ENCODE measurements at regions not wholly inside any gene's neighbourhood (a gene's known extent, or its start where the extent isn't known, plus 50 kb on each side); places are given as distances from the start of the nearest gene placed in this dataset.

DNA sequence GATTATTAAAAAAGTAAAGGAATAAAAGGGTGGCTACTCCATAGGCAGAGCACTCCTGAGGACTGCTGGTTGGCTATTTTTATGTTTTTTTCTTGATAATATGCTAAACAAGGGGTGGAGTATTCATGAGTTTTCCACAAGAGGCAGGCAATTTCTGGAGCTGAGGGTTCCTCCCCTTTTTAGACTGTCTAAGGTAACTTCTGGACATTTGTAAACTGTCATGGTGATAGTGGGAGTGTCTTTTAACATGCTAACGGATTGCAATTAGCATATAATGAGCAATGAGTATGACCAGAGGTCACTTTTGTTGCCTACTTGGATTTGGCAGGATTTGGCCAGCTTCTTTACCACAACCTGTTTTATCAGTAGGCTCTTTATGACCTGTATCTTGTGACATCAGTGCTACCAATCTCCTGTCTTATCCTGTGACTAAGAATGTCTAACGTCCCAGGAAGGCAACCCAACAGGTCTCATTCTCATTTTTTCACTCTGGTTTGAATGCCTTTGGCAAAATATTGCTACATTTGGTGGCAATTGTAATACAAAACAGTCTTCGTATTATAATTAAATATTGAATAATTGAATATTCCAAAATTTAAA is 587.8 kb upstream of the POM121L12 start:
- no peak for DNase-seq
- Mint-ChIP-seq H3K27me3 (no peaks in the 10 kb centered on the region), H3K4me1 (ENCODE audit: low read depth in 2 of 2) (no peaks in the 10 kb centered on the region), H3K27ac (no peak overlapping the region), H3K4me3 (no peak overlapping the region), H3K36me3 (ENCODE audit: insufficient read depth) (no peaks in the 10 kb centered on the region), H3K9me3 (peaks cover 4 to 13% of the 10 kb centered on the region in 2 donors)
- ATAC-seq (replicated peaks), result no peak

DNA sequence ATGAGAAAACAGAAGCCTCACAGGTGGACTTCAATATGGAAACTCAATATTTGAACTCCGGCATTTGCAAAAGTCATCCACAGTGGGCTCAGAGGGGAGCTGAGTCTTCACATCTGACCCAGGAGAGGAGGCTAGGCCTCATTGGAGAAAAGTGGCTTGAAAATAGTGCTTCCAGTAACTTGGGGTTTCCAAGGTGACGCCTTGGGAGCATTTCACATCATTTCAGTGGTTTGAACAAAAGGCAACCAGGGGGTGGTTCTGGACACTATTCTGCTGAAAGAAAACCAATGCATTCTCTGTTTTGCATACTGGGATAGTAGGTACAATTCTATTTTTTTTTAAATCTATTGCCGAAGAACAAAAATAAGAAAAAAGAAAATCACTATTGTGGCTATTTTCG is 599.2 kb upstream of the POM121L12 start:
- no peak for DNase-seq
- Mint-ChIP-seq H3K27me3 (no peaks in the 10 kb centered on the region), H3K4me1 (ENCODE audit: low read depth in 2 of 2) (no peaks in the 10 kb centered on the region), H3K4me3 (no peak overlapping the region), H3K9me3 (peaks cover 6 to 18% of the 10 kb centered on the region in 2 donors), H3K27ac (no peak overlapping the region), H3K36me3 (ENCODE audit: insufficient read depth) (no peaks in the 10 kb centered on the region)
- ATAC-seq (replicated peaks), result no peak

DNA sequence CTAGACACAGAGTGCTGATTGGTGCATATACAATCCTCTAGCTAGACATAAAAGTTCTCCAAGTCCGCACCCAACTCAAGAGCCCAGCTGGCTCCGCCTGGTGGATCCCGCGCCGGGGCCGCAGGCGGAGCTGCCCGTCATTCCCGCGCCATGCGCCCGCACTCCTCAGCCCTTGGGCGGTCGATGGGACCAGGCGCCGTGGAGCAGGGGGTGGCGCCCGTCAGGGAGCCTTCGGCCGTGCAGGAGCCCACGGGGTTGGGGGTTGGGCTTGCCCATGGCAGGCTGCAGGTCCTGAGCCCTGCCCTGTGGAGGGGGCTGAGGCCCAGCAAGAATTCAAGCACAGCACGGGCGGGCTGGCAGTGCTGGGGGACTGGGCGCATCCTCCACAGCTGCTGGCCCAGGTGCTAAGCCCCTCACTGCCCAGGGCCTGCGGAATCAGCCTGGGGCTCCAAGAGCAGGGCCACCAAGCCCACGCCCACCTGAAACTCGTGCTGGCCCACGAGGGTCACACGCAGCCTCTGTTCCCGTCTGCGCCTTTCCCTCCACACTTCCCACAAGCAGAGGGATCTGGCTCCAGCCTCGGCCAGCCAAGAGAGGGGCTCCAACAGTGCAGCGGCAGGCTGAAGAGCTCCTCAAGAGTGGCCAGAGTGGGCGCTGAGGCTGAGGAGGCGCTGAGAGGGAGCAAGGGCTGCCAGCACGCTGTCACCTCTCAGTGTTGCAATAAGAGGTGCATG is 604.2 kb upstream of the POM121L12 start:
- no peaks in the 10 kb centered on the region for H3K27me3 Mint-ChIP-seq
- ATAC-seq (replicated peaks) (no peak), DNase-seq (no peak)
- H3K4me3 Mint-ChIP-seq, result no peak overlapping the region
- H3K4me1 Mint-ChIP-seq (ENCODE audit: low read depth in 2 of 2), result no peaks in the 10 kb centered on the region
- H3K36me3 Mint-ChIP-seq (ENCODE audit: insufficient read depth), result no peaks in the 10 kb centered on the region
- no peak overlapping the region for H3K27ac Mint-ChIP-seq
- H3K9me3 Mint-ChIP-seq, result peaks cover 7 to 13% of the 10 kb centered on the region in 2 donors

DNA sequence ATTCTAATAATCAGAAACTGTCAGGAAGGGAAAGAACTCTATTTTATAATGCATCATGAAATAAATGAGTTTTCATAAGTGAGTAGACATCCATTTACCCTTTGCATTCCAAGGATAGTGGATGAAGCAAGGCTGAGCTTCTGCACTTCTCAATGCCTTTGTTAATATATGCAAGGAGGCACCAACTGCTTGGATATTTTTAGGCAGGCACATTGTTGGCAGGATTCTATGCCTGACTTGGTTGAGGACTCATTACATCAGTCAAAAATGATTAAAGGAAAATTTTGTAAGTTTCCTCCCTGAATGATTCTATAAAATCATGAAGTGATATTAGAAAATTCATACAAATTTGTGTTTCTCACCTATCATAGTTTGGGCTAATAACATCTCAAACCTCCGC is 612.2 kb upstream of the POM121L12 start:
- no peak for DNase-seq
- no peaks in the 10 kb centered on the region for H3K27me3 Mint-ChIP-seq
- no peak overlapping the region for H3K27ac Mint-ChIP-seq
- no peaks in the 10 kb centered on the region for H3K36me3 Mint-ChIP-seq (ENCODE audit: insufficient read depth)
- H3K9me3 Mint-ChIP-seq, result peaks cover 0 to 2% of the 10 kb centered on the region in 2 donors
- ATAC-seq (replicated peaks), result no peak
- no peaks in the 10 kb centered on the region for H3K4me1 Mint-ChIP-seq (ENCODE audit: low read depth in 2 of 2)
- H3K4me3 Mint-ChIP-seq, result no peak overlapping the region

DNA sequence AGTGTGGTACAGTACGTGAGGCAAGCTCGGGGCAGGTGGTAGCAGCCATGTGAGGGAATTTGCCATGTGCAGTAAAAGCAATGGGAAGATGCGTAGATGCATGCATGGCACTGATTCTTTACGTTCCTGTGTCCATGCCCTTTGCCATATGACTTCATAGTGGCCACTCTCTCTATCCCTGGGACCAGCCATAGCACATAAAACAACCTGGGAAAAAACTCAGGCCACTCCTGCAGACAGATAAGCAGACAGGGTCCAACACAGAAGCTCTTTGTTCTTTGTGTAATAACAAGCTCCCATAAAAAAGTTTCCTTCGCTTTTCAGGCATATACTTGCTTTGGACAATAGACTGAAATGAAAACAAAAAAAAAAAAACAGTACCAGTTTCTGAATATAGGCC is 622.4 kb upstream of the POM121L12 start:
- H3K4me3 Mint-ChIP-seq, result no peak overlapping the region
- no peaks in the 10 kb centered on the region for H3K27me3 Mint-ChIP-seq
- peaks cover 4 to 22% of the 10 kb centered on the region in 2 donors for H3K9me3 Mint-ChIP-seq
- no peak overlapping the region for H3K27ac Mint-ChIP-seq
- no peaks in the 10 kb centered on the region for H3K36me3 Mint-ChIP-seq (ENCODE audit: insufficient read depth)
- ATAC-seq (replicated peaks) (no peak), DNase-seq (no peak)
- no peaks in the 10 kb centered on the region for H3K4me1 Mint-ChIP-seq (ENCODE audit: low read depth in 2 of 2)

DNA sequence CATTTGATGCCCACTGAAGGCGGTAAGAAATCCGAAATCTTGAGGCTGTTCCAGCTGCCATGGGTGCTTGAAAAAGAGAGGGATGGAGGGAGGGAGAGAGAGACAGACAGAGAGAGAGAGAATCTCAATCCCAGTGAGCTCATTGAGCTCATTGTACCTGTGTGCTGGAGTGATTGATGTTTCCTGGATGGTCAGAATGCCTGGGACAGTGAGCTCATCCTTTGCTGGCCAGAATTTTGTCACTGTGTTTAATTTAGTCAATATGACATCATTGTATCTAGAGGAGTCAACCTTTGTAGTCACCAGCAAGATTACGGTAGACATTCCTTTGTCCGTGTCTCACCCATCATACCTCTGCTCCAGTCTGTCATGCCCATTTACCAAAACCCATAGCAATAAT is 625.4 kb upstream of the POM121L12 start:
- no peak for ATAC-seq (replicated peaks)
- no peaks in the 10 kb centered on the region for H3K27me3 Mint-ChIP-seq
- H3K4me1 Mint-ChIP-seq (ENCODE audit: low read depth in 2 of 2), result no peaks in the 10 kb centered on the region
- no peak overlapping the region for H3K4me3 Mint-ChIP-seq
- no peak for DNase-seq
- no peak overlapping the region for H3K27ac Mint-ChIP-seq
- H3K9me3 Mint-ChIP-seq, result peaks cover 5 to 22% of the 10 kb centered on the region in 2 donors
- H3K36me3 Mint-ChIP-seq (ENCODE audit: insufficient read depth), result no peaks in the 10 kb centered on the region

DNA sequence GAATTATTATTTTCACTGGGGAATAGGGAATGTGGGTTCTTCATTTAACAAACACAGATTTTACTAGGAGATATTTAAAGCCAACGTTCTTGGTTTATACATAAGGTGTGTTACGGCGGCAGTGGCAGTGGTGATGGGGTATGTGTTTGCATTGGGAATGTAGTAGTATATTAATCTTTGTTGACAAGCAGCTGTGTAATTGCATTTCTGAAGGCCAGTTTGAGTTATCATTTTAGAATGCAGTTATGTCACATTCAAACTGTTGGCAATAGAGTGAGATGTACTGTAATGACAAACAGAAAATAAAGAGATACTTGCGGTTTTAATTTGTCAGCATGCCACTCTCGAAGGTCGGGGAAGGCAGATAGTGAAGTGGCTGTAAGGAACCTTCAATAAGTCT is 628.6 kb upstream of the POM121L12 start:
- Mint-ChIP-seq H3K4me3 (no peak overlapping the region), H3K4me1 (ENCODE audit: low read depth in 2 of 2) (no peaks in the 10 kb centered on the region)

DNA sequence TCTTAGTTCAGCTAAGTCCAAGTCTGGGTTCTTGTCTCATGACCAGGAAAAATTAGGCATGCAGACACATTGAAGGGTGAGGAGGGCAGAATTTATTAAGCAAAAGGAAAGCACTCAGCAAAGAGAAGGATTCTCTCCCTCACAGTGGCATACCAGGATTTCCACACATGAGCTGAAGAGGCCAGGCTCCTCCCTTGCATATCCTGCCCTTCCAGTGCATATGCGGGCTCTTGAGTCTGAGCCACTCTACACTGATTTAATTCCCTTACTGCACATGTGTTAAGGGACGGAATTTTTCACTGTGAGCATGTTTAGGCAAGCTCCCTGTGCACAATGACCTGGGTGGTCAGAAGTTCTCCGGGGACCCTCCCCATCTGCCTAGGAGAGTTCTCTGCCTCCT is 652.7 kb upstream of the POM121L12 start:
- Mint-ChIP-seq H3K9me3 (peaks cover 7% of the 10 kb centered on the region in 2 donors), H3K4me1 (ENCODE audit: low read depth in 2 of 2) (no peaks in the 10 kb centered on the region), H3K36me3 (ENCODE audit: insufficient read depth) (no peaks in the 10 kb centered on the region), H3K27ac (no peak overlapping the region), H3K4me3 (no peak overlapping the region), H3K27me3 (no peaks in the 10 kb centered on the region)
- no peak for ATAC-seq (replicated peaks)
- no peak for DNase-seq

More for the DNA sequence above, 628.6 kb upstream of the POM121L12 start:
- DNase-seq, result no peak
- ATAC-seq (replicated peaks), result no peak
- no peaks in the 10 kb centered on the region for H3K27me3 Mint-ChIP-seq
- no peak overlapping the region for H3K27ac Mint-ChIP-seq
- H3K9me3 Mint-ChIP-seq, result peaks cover 4 to 22% of the 10 kb centered on the region in 2 donors
- H3K36me3 Mint-ChIP-seq (ENCODE audit: insufficient read depth), result no peaks in the 10 kb centered on the region

DNA sequence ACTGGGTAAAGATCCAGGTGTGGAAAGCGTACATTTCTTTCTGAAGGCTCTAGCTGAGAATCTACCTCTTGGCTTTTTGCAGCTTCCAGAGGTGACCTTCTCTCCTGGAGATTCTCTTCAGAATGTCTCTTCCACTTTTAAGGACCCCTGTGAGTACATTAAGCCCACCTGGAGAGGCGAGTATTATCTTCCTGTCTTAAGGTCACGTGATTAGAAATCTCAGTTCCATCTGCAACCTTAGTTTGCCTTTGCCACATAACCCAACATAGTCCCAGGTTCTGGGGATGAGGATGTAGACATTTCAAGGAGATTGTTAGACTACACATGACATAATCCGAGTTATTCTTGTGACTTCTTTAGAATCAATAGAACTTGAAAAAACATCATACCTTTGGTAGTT is 665.5 kb upstream of the POM121L12 start:
- Mint-ChIP-seq H3K27me3 (no peaks in the 10 kb centered on the region), H3K9me3 (peaks cover 15 to 17% of the 10 kb centered on the region in 2 donors), H3K4me1 (ENCODE audit: low read depth in 2 of 2) (no peaks in the 10 kb centered on the region), H3K4me3 (no peak overlapping the region), H3K27ac (no peak overlapping the region), H3K36me3 (ENCODE audit: insufficient read depth) (peaks cover 3% of the 10 kb centered on the region)
- DNase-seq (no peak), ATAC-seq (replicated peaks) (no peak)

DNA sequence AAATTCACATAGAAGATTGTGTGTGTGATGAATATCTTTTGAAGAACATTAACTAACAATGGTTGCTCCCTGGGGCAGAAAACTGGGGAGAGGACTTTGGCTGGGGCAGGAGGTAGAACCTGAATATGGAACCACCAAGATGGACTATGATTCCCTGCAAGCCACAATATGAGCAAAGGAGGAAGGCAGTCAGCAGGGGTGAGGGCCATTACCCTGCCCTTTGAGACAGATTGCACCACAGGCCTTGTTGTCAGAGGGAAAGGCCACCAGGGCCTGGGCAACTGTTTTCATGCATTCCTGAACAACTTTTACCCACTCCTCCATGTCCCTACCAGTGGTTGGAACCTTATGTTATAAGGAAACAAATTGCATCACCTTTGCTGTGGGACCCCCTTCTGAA is 670.1 kb upstream of the POM121L12 start:
- Mint-ChIP-seq H3K27ac (no peak overlapping the region), H3K27me3 (no peaks in the 10 kb centered on the region), H3K4me3 (no peak overlapping the region), H3K36me3 (ENCODE audit: insufficient read depth) (peaks cover 3% of the 10 kb centered on the region), H3K9me3 (peaks cover 8 to 16% of the 10 kb centered on the region in 2 donors), H3K4me1 (ENCODE audit: low read depth in 2 of 2) (no peaks in the 10 kb centered on the region)
- no peak for DNase-seq
- ATAC-seq (replicated peaks), result no peak

DNA sequence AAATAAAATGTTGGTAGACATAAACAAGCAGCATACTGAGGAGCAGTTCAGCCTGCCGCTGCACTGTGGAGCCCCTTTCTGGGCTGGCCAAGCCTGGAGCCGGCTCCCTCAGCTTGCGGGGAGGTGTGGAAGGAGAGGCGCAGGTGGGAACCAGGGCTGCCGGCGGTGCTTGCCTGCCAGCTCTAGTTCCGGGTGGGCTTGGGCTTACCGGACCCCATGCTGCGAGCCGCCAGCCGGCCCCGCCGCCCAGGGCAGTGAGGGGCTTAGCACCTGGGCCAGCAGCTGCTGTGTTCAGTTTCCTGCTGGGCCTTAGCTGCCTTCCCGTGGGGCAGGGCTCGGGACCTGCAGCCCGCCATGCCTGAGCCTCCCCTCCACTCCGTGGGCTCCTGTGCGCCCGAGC is 672.9 kb upstream of the POM121L12 start:
- Mint-ChIP-seq H3K4me3 (no peak overlapping the region), H3K27me3 (no peaks in the 10 kb centered on the region), H3K36me3 (ENCODE audit: insufficient read depth) (peaks cover 3% of the 10 kb centered on the region), H3K4me1 (ENCODE audit: low read depth in 2 of 2) (no peaks in the 10 kb centered on the region), H3K9me3 (peaks cover 16 to 17% of the 10 kb centered on the region in 2 donors), H3K27ac (no peak overlapping the region)
- DNase-seq (no peak), ATAC-seq (replicated peaks) (no peak)

DNA sequence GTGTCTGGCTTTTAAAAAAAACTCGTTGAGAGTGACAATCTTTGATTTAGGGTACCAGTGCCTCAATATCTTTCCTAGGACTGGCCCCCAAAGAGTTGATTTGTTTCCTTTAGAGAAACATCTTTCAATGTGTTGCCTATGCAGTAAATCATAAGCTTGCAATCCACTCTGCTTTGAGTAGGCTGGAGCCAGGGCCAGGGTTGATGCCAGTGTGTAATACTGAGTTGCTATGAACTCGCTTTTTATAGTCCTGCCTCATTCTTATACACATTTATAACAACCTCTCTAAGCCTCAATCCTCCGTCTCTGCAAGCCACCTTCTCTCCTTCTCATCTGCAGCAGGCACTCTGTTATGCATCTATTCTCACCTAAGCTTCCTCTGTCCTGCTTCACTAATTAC is 674.9 kb upstream of the POM121L12 start:
- Mint-ChIP-seq H3K27ac (no peak overlapping the region), H3K27me3 (no peaks in the 10 kb centered on the region), H3K9me3 (peaks cover 21 to 24% of the 10 kb centered on the region in 2 donors), H3K4me3 (no peak overlapping the region), H3K4me1 (ENCODE audit: low read depth in 2 of 2) (no peaks in the 10 kb centered on the region), H3K36me3 (ENCODE audit: insufficient read depth) (no peaks in the 10 kb centered on the region)
- DNase-seq (no peak), ATAC-seq (replicated peaks) (no peak)

DNA sequence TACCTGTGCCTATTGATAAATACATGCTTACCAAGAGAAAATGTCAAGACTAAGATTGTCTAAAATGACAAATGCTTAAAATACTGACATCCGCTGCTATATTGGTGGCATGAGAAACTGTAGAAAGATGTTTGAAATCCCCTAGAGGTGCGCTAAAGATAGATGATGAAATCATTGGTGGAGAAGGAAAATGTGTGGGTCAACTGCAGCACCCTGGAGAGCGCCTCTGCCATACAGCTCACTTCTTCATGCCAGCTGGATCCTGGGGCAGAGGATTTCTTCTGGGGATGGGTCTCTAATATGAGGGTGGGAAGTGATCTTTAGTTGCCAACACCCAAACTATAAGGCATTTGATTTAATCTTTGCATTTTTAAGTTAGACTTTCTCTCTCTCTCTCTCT is 680.4 kb upstream of the POM121L12 start:
- no peaks in the 10 kb centered on the region for H3K36me3 Mint-ChIP-seq (ENCODE audit: insufficient read depth)
- no peak for DNase-seq
- H3K4me1 Mint-ChIP-seq (ENCODE audit: low read depth in 2 of 2), result no peaks in the 10 kb centered on the region
- peaks cover 25 to 32% of the 10 kb centered on the region in 2 donors for H3K9me3 Mint-ChIP-seq
- ATAC-seq (replicated peaks), result no peak
- H3K27ac Mint-ChIP-seq, result no peak overlapping the region
- H3K27me3 Mint-ChIP-seq, result no peaks in the 10 kb centered on the region
- H3K4me3 Mint-ChIP-seq, result no peak overlapping the region
